Pulmonary artery endothelial cell (primary cell): ENCODE measurements at regions not wholly inside any gene's neighbourhood (a gene's known extent, or its start where the extent isn't known, plus 50 kb on each side); places are given as distances from the start of the nearest gene placed in this dataset.
"Not testable (repeated sequence)": the region's sequence is repeated elsewhere in the genome, so short reads cannot be mapped to it uniquely, and the experiment has no call there.

ENCODE experiments used
- DNase-seq: peaks from one replicate; pipeline ENCODE4 v3.0.0-alpha.2; 2011; ENCODE audit warnings: low read depth, low spot score

DNA sequence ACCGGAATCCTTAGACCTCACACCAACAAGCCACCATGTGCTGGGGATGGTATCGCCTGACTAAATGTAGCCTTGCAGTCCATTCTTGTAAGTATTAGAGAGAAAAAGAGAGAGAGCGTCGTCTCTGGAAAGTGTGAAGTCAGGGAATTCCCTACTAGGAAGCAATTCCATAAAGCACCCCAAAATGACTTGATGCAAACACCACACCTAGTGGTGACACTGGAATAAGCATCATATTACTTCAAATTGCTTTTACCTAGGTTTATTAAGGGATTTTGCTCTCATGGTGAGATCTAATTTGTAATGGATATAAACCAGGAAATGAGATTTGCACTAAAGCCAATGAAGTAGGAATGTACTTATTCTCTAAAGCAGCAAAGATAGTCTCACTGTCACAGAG lies 111.4 kb upstream of the METTL9 start:
- DNase-seq = not testable (repeated sequence)

DNA sequence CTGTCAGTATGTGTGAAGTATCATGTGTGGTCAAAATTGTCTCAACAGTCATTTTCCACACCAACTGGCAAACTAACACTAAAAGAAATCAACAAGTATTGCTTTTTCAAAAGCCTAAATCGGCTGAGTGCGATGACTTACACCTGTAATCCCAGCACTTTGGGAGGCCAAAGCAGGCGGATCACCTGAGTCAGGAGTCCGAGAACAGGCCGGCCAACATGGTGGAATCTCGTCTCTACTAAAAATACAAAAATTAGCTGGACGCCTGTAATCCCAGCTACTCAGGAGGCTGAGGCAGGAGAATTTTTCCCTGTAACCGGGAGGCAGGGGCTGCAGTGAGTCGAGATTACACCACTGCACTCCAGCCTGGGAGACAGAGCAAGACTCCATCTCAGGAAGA lies 100.3 kb upstream of the METTL9 start:
- not testable (repeated sequence) for DNase-seq

DNA sequence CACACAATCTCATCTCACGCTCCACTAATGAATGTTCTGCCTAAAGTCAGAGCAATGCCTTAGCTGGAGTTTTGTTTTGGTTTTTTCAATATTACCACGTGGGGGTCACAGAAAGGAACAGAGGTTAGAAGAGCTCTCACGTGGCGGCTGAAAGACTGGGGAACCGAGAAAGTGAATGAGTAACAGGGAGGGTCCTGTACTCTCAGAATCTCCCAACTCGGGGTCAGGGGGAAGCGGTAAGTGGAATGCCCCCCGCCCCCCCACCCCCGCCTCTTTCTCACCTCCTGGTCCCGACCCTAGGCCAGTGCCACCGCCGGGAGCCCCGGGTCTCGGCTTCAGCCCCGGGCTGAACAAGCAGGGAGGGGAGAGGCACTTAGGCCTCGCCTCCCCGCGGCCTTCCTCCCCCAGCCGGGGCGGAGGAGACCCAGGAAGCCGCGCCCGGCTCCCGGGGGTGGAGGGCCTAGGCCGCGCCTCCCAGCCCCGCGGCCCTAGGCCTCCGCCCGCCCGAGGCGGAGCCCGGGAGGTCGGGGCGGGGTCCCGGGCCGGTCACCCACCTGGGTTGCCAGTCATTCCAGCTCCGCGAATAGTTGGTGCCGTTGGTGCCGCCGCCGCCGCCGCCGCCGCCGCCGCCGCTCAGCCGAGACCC lies 98.0 kb upstream of the METTL9 start:
- DNase-seq = not testable (repeated sequence)

DNA sequence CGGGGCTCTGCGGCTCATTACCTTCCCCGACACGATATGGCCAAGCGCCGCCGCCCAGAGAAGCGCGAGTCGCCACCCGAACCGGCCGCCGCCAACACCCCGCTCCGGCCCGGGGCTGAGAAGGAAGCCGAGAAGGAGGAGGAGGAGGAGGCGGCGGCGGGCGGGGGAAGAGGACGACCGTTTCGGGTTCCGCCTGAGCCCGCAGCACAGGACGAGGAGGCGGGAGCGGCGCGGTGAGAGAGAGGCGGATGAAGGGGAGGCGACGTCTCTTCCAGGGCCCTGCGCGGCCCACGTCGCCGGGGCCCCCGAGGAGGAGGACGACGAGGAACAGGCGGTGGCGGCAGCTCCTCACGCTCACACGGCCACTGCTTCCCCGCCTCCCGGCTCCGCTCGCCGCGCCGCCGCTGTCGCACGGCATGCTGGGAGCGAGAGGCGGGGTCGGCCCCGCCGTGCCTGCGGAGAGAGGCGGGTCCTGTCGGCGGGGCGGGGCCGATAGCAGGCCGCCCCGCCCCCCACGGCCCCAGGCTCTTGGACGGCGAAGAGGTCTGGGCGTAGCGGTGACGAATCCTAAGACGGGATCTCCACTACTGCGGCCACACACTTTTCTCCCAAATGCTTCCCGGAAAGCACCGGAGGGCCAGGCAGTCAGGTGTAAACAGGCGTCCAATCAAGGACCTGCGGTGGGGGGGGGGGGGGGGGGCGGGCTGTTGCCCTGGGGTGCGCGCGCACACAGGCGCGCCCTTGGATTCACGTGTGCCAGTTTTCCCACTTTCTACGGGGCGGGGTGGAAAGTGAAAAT lies 97.3 kb upstream of the METTL9 start:
- peak; percentile 77 for DNase-seq

DNA sequence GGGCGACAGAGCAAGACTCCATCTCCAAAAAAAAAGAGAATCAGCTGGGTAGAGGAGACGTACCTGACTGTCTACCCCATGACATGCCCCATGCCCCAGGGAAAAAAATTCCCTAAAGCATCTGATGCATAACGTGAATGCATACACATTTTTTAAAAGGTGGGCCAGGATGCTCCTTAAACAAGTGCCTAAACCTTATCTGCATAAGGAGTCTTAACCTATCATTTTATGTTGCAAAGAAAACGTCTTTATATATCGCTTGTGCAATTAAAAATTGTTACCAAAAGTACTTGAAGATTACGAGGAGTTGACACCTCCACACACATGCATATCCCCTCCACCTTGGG lies 95.8 kb upstream of the METTL9 start:
- not testable (repeated sequence) for DNase-seq

DNA sequence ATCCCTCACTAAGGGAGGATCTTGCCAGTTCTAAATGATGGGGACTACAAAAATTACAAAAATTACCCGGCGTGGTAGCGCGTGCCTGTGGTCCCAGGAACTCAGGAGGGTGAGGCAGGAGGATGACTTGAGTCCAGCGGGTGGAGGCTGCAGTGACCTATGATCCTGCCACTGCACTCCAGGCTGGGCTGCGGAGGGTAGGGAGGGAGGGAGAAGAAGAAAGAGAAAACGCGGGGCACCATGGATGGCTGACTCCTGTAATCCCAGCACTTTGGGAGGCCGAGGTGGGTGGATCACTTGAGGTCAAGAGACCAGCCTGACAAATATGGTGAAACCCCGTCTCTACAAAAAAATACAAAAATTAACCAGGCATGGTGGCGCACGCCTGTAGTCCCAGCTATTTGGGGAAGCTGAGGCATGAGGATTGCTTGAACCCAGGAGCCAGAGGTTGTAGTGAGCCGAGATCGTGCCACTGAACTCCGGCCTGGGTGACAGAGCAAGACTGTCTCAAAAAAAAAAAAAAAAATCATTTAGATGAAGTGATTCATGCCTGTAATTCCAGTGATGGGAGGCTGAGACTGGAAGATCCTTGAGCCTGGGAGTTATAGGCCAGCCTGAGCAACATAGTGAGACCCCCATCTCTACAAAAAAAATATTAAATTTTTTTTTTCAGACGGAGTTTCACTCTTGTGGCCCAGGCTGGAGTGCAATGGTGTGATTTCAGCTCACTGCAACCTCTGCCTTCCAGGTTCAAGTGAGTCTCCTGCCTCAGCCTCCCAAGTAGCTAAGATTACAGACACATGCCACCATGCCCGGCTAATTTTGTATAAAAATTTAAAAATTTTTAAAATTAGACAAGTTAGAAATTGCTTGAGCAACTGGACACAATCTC lies 95.2 kb upstream of the METTL9 start:
- not testable (repeated sequence) for DNase-seq

DNA sequence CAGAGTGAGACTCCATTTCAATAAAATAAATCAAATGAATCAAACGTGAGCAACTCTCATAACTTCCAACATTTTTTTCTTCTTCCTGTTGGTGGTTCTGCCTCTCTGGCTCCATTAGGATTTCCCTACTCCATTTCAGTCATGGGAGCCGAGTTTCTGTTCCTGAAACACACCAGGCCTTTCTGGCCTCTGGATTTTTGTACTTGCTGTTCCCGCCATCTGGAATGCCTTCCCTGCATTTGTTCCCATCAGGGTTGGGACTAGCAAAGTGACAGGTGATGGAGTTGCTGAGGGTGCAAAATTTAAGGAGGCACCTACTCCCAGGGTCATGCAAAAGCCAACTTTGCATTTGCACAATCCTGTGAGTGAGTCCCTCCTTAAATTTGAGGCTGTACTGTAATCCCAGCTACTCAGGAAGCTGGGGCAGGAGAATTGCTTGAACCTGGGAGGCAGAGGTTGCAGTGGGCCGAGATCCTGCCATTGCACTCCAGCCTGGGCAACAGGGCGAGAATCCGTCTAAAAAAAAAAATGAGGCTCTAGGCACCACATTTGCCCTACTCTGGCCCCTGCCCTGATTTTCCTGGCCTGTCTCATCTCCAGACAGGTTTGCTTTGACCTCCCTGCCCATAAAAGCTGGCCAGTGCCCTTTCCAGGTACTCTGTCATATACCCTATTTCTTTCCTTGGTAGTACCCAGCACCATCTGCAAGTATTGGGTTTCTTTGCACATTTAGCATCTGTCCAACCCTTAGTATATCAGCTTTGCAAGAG lies 93.4 kb upstream of the METTL9 start:
- not testable (repeated sequence) for DNase-seq

DNA sequence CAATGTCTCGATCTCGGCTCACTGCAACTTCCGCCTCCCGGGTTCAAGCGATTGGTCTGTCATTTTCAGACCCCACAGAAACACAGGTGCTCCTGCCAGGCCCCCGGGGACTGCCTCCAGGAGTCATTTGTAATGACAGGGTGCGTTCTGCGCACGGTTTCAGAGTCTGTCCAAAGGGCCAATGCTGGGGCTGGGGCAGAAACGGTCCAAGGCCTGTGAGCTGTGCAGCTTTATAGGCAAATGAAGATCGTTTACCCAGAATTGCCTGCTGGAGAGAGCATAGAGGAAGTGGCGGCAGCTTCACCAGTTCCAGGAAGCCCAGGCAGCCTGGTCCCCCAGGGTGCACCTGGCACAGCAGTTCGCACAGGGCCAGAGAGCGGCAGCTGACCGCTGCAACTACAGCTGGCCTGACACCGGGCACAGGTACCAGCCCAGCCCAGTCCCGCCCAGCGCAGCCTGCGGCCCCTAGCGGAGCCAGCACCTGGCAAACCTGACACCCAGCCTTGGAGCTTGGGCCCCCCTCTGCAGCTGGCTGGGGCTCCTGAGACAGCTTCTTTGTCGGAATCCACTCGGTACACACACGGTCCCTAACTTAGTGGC lies 92.4 kb upstream of the METTL9 start:
- DNase-seq = not testable (repeated sequence)

DNA sequence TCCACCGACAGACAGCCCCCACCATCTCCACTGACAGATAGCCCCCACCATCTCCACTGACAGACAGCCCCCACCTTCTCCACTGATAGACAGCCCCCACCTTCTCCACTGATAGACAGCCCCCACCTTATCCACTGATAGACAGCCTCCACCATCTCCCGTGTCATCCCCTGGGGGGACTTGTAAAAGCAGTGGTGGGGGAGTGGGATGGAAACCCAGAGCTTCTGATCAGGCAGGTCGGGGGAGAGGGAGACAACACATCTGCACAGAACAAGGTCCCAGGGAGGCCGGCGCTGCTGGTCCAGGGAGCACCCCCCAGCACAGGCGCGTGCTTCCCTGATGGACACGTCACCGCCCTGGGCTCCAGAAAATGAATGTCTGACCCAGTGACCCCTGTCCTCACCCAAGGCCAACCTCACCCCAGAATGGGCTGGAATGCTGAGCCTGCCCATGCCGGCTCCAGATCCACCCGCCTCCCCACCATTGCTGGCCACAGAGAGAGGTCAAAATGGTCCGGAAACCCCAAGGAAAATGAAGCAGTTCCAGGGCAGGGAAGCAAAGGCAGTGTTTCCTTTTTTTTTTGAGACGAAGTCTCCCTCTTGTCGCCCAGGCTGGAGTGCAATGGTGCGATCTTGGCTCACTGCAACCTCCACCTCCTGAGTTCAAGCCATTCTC lies 91.6 kb upstream of the METTL9 start:
- DNase-seq = not testable (repeated sequence)

DNA sequence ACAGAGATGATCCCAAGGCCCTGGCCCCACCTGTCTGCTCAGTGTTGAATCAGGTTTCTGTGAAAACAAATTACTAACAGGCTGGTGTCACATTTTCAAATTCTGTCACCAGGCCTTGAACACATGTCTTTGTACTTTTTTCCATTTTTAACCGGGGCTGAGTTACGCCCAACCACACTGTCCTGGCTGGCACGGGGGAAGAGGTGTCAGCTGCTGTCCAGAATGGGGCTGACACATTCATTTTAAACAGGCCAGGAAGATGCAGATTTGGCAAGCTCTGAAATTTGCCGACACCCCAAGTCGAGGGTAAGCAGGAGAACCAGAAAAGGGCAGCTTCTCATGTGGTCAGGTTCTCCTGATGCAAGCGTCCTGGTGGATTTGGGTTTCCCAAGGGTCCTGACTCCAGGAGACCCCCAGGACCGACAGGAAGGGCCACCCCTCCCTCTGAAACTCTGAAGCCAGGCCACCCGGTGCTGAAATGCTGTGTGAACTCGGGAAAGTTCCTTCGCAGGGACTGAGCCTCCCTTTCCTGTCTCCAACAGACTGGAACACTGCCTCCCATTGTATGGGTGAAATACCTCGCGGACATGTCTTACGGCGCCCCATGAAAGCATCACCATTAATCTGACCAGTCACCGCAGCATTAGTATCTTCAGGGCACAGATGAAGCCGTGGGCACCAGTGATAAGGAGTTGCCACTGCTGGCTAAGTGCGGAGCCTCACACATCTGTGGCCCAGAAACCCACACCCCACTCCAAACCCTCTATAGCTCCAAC lies 90.5 kb upstream of the METTL9 start:
- DNase-seq = not testable (repeated sequence)

DNA sequence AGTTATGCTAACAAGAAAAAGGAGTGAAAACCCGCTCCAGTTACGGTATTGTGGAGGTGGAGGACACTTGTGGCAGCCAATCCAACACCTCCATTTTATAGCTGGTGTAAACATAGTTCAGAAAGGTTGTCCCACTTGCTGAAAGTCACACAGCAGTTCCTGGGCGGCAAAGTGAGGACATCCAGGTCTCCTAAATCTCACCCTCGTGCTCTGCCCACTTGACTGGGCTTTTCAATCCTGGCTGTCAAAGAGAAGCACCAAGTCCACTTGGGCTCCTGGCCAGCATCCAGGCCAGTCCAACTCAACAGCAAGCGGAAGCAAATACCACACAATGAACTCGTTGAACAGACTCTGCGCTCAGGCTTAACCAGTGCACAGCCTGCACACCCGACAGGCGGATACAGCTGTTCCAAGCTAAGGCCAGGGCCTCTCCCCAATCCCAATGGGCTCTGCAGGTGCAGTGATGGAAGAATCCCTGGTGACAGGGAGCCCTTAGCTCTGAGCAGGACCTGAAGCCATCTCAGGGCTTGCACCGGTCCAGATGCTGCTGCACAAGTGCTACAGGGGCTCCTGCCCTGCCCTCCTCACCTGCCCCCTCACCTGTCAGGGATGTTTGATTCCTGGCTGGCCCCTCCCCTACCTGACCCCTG lies 89.8 kb upstream of the METTL9 start:
- not testable (repeated sequence) for DNase-seq

DNA sequence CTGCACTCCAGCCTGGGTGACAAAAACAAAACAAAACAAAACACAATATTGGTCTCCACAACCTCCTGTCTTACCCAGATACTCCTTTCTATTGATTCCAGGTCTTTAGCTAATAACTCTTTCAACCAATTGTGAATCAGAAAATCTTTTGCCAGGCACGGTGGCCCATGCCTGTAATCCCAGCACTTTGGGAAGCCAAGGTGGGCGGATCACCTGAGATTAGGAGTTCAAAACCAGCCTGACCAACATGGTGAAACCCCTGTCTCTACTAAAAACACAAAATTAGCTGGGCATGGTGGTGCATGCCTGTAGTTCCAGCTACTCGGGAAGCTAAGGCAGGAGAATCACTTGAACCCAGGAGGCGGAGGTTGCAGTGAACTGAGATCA lies 88.5 kb upstream of the METTL9 start:
- not testable (repeated sequence) for DNase-seq

DNA sequence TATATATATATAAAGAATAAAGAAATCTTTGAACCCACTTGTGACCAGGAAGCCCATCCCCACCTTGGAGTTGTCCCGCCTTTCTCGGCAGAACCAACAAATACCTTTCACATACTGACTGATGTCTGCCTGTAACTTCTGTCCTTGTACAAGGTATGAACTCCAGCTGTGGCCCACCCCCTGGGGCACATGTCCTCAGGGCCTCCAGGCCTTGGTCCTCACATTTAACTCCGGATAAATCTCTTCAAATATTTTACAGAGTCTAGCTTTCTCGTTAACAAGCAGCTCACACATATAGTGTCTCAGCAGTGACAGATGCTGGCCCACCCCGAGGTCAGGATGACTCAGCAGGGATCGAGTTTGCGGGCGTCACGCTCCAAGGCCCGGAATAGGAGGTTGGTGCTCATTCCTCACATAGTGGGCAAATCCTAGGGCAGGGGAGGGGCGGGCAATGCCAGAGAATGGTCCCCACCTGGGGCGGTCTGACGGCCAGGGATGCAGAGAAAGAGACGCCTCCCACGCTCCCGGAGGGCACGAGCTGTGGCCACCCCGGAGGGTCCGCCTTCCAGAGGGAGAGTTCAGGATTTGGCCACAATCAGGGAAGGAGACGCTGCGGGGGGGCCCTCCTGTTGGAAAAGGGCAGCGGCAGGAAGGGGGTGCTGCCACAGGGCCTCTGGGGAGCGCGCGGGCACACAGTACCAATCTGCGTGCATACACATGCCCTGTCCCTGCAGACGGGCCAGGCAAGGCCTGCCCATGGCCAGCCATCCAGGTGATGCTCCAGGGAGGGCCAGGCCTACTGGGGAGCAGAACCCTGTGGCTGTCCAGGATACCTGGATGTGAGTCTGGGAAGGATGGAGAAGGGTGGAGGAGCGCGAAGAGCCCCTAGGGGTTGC lies 87.8 kb upstream of the METTL9 start:
- not testable (repeated sequence) for DNase-seq

DNA sequence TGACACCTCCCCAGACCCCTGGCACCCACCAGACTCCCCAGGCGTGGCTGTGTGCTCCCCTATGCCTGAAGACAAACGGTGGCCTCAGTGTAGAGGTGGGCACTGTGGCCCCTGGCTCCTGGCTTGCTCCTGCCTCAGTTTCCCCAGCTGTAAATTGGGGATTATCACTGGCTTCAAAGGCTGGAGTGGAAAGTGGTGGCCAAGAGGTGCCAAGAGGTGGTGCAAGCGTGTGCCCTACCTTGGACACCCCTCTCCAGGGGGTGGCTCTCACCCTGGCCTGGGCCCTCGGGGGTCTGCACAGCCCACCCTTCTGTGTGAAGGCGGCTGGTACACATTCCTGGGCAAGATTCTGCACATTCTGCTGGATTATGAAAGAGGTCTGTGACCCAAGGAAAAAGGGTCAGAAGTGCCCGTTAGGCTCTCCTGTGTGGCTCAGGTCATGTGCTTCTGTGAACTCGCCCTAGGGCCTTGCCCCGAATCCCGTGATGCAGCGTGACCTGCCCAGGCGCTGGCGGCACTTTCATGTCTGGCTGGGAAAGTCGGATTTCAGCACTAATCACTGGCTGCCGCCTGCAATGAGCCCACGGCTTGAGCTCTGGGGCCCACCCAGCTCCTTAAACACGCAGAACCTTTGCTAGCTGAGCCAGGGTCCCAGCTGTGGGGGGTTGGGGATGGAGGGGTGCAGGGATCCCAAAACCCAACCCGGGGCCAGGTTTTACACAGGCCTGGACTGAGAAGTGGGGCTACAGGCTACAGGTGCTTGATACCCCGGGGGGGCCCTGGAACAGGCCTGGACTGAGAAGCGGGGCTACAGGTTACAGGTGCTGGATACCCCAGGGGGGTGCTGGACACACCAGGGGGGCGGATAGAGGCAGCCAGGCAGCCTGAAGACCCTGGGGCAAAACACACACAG lies 86.8 kb upstream of the METTL9 start:
- DNase-seq = not testable (repeated sequence)

DNA sequence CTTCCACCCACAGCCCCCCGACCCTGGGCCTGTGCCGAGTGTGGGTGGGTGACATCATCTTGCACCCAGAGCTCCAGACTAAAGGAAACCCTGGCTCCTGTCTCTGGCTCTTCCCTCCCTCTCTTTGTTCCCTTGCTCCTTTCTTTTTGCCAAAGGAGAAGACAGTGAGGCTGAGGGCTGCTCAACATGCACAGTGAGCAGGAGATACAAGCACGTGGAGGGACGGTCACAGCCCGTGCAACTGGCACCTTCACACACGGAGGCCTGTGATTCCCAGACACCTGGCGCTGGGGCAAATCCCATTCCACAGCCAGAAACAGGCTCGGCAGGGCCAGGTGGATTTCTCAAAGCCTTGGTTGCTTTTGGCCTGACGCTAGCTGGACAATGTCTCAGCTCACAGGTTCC lies 86.0 kb upstream of the METTL9 start:
- DNase-seq = not testable (repeated sequence)

DNA sequence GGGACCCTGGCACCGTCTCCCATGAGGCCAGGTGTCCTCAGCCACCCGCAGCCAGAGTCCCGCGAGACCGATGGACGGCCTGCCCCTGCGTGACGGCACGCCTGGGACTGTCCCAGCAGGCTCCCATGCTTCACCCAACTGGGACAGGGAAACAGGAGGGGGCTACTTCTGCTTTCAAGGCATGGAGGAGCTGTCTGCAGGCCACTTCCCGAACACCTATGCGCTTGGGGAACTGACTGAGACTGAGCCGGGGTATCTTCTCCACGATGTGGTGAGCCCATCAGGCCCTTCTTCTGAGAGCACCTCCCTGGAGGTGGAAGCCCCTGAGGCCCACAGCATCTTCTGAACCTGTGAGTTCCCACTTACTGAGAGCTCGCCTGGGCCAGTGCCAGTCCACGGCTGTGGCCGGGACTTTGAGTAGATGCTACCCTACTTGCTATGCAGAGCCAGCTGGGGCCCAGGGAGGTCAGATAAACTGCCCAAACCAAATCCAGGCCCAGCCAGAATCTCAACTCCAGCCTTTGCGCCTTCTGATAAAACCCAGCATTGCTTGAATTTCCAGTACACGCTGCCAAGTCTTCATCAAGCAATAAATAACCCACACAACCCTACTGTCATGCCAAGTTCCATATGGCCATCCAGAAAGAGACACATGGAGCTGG lies 85.4 kb upstream of the METTL9 start:
- not testable (repeated sequence) for DNase-seq
